ENCODE measurements at regions not wholly inside any gene's neighbourhood (a gene's known extent, or its start where the extent isn't known, plus 50 kb on each side); places are given as distances from the start of the nearest gene placed in this dataset.
"Not testable (repeated sequence)": the region's sequence is repeated elsewhere in the genome, so short reads cannot be mapped to it uniquely, and the experiment has no call there.

DNA sequence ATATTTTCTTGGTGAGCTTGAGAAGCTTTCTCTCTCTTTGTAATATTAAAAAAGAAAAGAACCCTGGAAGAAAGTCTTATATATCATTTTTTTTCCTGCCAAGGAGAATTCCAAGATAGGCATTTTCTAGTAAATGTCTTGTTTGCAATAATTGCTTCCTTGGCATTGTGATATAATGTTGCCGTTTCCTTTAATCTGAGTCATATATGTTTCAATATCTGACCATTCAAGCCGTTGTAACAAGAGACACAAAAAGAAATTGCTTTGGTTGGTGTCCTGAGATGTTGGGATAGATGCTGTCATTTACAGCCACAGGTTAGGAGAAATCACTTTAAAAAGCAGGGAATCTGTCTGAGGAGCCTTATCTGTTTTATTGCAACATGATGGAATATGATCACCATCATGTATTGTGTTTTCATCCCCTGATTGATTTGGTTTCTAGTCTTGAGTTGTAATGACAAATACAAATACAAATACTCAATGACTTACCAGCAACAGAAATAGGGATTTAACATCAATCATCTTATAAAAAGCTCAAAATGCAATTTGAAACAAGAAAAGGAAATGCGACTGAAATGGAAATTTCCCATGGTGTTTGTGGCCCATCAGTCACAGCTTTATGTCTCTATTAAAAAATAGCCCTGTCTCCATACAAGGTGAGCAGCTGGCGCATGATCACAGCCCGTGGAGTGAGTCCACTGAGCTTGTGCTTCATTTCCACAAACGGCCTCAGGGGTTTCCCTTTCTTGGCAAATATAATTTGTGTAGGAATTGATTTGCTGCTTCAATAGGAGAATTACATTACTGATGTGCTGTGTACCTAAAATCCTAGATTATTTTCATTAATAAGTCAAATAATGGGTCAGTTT lies 250.1 kb upstream of the TRPC7 start:
- DNase-seq = no peak

DNA sequence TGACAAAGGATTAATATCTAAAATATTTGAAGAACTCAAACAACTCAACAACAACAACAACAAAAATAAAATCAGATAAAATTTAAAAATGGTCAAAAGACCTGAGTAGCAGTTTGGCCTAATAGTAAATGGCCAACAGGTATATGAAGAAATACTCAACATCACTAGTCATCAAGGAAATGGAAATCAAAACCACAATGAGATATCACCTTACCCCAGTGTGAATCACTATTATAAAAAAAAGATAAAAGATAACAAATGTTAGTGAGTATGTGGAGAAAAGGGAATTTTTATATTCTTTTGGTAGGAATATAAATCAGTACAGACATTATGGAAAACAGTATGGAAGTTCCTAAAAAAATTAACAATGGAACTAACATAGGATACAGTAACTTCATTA lies 247.9 kb upstream of the TRPC7 start:
- no peak for DNase-seq

DNA sequence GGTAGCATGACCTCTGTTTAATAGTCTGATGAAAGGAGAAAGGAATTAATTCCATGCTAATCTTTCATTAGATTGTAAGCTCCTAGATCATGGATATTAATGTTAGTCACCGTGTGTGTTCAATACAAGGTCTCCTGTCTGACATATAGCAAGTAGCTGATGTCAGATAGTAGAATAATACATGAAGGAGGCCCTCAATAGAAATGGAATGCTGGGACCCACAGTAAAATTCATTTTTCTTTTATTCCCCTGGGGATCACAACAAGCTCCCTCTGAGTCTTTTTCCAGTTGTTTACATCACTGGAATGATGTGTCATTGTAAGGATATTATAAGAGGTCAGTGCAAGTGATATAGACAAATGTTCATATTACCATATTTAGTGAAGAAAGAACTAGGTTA lies 240.3 kb upstream of the TRPC7 start:
- DNase-seq = no peak

DNA sequence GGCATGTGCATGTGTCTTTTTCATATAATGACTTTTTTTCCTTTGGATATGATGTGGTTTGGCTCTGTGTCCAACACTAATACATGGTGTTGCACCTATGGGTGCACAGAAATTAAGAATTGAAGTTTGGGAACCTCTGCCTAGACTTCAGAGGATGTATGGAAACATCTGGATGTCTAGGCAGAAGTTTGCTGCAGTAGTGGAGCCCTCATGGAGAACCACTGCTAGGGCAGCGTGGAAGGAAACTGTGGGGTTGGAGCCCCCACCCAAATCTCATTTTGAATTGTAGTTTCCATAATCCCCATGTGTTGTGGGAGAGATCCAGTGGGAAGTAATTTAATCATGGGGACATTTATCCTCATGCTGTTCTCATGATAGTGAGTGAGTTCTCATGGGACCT lies 235.0 kb upstream of the TRPC7 start:
- no peak for DNase-seq

DNA sequence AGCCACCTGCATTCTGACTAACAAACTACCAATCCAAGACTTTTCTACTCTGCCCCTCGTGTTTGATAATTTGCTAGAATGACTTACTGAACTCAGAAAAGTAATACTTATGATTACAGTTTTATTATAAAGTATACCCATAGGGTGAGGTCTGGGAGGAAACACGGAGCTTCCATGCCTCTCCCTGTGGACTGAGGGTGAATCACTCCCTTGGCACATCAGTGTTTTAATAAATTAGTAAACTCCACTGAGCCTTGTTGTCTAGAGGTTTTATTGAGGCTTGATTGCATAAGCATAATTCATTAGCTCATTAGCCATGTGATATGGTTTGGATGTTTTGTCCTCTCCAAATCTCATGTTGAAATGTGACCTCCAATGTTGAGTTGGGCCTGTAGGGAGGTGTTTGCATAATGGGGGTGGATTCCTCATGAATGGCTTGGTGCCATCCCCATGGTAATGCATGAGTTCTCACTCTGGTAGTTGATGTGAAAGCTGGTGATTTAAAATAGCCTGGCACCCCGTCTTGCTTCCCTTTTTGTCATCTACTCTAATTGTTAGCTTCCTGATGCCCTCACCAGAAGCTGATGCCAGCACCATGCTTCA lies 233.6 kb upstream of the TRPC7 start:
- no peak for DNase-seq

DNA sequence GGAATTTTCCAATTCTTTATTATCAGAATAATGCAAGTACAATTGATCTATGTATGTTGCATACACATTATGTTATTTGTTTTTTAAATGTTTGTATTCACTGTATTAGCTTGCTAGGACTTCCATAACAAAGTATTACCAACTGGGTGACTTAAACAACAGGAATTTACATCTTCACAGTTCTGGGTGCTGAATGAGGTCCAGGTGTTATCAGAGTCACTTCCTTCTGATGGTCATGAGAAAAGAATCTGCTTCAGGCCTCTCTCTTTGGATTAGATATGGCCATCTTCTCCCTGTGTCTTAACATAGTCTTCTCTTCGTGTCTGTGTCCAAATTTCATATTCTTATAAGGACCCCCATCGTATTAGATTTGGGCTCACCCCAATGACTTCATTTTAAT lies 229.1 kb upstream of the TRPC7 start:
- DNase-seq = no peak

DNA sequence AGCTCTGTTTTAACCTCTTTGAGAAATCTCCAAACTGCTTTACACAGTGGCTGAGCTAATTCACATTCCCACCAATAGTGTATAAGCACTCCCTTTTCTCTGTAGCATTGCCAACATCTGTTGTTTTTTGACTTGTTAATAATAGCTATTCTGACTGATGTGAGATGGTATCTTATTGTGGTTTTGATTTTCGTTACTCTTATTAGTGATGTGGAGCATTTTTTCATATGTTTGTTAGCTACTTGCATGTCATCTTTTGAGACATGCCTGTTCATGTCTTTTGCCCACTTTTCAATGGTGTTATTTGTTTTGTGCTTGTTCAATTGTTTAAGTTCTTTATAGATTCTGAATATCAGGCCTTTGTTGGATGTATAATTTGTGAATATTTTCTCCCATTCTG lies 225.2 kb upstream of the TRPC7 start:
- DNase-seq = no peak

DNA sequence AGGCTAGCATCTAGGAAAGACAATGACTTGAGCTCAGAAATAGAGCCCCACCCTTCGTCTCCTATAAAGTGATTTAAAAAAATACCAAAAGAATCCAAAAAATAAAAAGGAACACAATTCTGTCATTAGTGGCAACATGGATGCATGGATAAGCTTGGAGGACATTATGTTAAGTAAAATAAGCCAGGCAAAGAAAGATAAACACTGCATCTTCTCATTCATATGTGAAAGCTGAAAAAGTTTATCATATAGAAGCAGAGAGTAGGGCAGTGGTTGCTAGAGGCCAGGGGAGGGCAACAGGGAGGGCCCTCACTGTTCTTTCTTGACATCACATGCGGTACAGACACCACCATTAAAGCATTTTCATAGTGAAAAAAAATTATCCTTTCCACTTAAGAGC lies 220.9 kb upstream of the TRPC7 start:
- DNase-seq = no peak

DNA sequence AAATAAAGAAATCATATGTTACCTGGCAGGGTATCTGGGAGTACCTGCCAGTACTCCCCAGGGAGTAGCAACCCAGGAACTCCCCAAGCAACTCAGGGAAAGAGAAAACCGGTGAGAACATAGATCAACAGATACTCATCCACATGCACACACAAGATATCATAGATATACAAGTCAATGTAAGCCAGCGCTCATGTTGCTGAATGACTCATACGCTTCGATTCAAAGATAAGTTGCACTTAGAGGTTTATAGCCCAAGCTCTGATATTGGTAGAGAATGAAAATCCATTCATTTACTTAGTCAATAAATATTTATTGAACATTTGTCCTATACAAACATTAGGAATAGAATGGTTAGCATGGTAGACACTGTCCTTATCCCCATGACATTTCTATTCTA lies 219.1 kb upstream of the TRPC7 start:
- DNase-seq = no peak

DNA sequence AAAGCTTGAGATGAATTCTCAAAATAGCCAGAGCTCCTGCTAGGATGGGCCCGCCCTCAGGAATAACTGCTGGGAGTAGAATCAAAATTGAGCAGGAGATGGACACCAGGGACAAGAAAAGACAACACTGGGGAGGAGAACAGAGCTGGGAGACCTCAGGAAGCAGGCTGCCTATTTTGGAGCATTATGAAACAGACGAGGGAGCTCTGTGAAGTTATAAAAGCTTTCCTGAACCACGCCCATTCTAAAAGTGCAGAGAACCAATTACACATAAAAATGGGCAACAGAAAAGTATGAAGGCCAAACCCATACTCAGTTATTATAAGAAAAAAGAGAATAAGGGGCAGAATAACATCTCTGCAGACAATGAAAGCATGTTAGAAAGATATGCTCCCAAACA lies 213.9 kb upstream of the TRPC7 start:
- DNase-seq = no peak

DNA sequence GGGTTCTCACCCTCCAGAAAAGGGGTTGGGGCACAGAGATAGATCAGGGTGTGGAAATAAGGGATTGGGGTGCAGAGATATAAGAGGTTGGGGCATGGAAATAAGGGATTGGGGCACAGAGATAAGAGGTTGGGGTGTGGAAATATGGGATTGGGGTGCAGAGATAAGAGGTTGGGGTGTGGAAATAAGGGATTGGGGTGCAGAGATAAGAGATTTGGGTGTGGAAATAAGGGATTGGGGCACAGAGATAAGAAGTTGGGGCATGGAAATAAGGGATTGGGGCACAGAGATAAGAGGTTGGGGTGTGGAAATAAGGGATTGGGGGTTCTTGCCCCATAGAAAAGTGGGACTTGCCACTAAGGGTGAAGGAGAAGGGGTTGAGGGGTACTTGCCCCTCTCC lies 204.5 kb upstream of the TRPC7 start:
- not testable (repeated sequence) for DNase-seq

DNA sequence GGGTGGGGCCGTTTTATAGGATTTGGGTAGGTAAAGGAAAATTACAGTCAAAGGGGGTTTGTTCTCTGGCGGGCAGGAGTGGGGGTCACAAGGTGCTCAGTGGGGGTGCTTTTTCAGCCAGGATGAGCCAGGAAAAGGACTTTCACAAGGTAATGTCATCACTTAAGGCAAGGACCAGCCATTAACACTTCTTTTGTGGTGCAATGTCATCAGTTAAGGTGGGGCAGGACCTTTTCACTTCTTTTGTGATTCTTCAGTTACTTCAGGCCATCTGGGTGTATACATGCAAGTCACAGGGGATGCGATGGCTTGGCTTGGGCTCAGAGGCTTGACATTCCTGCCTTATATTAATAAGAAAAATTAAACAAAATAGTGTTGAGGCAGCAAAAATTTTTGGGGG lies 200.1 kb upstream of the TRPC7 start:
- DNase-seq = not testable (repeated sequence)

DNA sequence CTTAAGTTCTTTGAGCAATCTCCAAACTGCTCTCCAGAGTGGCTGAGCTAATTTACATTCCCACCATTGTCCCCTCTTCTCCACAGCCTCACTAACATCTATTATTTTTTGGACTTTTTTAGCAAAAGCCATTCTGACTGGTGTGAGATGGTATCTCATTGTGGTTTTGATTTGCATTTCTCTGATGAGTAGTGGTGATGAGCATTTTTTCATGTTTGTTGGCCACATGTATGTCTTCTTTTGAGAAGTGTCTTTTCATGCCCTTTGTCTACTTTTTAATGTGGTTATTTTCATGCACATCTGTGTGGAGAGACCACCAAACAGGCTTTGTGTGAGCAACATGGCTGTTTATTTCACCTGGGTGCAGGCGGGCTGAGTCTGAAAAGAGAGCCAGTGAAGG lies 199.7 kb upstream of the TRPC7 start:
- not testable (repeated sequence) for DNase-seq

DNA sequence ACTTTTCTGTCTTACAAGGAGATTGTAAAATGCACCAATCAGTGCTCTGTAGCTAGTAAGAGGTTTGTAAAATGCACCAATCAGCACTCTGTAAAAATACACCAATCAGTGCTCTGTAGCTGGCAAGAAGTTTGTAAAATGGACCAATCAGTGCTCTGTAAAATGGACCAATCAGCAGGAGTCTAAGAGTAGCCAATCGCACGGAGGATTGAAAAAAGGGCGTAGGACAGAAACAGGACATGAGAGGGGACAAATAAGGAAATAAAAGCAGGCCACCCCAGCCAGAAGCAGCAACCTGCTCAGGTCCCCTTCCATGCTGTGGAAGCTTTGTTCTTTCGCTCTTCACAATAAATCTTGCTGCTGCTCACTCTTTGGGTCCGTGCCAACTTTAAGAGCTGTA lies 199.1 kb upstream of the TRPC7 start:
- not testable (repeated sequence) for DNase-seq

DNA sequence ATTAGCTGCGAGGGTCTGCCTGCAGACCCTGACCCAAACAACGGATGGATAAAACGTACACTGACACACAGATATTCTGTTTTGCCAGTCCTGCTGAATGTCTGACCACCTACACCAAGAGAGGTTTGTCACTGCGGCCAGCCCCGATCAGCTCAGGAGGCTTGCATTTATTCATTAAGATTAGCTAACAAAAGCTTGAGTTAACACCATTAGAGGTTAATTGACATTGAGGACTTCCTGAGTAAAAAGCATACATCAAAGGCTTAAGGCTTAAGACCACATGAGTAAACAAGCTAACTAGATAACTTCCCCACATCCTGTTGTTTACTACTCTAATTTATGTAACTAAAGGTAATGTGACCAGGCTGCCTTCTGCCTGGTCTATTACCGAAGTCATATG lies 198.1 kb upstream of the TRPC7 start:
- no peak for DNase-seq

DNA sequence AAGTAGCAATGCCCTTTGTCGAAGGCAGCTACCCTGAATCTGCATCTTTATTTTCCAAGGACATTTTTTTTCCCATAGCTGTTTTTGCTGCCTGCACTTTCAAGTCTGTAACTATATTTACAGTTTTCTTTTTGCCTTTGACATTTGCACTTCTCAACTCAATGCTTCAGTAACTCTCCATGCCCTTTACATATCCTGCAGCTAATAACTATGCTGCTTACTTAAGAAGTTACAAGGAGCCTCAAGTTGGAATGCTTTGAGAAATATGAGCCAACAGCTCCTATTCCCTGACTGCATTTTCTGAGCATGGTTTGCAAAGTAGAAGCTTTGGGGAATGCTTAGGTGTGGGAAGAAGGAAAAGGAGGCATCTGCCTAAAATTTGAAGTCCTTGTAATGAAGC lies 194.8 kb upstream of the TRPC7 start:
- no peak for DNase-seq

DNA sequence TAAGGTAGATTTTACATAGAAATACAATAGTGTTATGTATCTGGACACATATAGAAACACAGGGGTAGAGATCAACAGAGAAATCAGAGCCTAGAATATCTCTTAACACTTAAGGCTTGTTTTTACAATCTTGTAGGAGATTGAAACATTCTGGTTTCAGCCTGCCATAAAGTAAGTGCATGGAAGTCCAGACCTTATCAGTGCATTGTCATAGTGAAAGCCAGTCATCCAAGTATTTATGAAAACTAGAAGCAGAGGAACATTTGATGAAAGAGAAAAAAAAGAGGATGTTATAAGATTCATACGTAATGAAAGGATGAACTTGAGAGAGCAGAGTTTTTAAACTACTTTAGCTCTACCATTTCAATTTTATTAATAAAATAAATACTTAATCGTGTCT lies 194.3 kb upstream of the TRPC7 start:
- no peak for DNase-seq

DNA sequence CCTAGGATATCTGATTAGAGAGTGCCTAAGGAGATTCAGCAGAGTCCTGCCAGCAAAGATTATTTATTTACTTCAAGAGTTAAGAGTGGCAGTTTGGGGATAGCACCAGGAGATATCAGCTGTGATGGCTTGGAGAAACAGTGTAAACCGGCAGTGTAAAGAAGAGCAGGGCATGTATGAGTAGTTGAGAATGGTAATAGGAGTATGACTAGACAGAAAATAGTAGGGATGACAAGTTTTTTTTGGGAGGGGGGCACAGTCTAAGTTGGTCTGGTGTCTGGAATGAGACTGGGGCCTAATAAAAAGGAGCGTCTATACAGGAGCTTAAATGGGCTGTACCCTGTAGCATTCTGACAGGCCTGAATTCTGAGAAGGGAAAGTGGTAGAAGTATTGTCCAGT lies 181.8 kb upstream of the TRPC7 start:
- not testable (repeated sequence) for DNase-seq

DNA sequence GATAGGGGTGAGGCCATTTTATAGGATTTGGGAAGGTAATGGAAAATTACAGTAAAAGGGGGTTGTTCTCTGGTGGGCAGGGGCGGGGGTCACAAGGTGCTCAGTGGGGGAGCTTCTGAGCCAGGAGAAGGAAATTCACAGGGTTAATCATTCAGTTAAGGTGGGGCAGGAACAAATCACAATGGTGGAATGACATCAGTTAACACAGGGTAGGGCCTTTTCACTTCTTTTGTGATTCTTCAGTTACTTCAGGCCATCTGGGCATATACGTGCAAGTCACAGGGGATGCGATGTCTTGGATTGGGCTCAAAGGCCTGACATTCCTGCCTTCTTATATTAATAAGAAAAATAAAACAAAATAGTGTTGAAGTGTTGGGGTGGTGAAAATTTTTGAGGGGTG lies 181.1 kb upstream of the TRPC7 start:
- DNase-seq = not testable (repeated sequence)

DNA sequence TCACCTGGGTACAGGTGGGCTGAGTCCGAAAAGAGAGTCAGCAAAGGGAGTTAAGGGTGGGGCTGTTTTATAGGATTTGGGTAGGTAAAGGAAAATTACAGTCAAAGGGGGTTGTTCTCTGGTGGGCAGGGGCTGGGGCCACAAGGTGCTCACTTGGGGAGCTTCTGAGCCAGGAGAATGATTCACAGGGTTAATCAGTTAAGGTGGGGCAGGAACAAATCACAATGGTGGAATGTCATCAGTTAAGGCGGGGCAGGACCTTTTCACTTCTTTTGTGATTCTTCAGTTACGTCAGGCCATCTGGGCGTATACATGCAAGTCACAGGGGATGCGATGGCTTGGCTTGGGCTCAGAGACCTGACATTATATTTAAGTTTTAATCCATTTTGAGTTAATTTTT lies 179.7 kb upstream of the TRPC7 start:
- not testable (repeated sequence) for DNase-seq

DNA sequence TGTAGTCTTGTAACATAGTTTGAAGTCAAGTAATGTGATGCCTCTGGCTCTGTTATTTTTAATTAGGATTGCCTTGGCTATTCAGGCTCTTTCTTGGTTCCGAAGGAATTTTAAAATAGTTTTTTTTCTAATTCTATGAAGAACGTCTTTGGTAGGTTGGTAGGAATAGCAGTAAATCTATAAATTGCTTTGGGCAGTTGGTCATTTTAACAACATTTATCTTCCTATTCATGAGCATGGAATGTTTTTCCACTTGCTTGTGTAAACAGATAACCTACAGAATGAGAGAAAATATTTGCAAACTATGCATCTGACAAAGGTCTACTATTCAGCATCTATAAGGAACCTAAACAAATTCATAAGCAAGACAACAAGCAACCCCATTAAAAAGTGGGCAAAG lies 173.2 kb upstream of the TRPC7 start:
- DNase-seq = no peak

DNA sequence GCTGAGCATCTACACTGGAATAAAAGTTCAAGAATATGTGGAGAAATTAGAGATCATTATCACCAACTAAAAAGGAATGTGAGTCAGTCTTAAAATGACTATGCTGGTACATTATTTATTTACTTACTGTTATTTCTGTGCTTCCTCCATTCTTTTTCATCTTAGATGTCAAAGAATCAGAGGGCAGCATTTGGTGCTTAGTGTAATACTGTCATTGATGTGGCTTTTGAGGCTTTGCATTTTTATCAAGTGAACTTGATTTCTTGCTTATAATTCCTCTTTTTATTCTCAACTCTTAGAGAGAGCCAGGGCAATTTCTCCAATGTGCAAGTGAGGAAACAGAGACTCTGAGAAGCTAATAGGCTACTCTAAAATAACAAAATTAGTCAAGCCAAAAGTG lies 163.7 kb upstream of the TRPC7 start:
- DNase-seq = no peak

DNA sequence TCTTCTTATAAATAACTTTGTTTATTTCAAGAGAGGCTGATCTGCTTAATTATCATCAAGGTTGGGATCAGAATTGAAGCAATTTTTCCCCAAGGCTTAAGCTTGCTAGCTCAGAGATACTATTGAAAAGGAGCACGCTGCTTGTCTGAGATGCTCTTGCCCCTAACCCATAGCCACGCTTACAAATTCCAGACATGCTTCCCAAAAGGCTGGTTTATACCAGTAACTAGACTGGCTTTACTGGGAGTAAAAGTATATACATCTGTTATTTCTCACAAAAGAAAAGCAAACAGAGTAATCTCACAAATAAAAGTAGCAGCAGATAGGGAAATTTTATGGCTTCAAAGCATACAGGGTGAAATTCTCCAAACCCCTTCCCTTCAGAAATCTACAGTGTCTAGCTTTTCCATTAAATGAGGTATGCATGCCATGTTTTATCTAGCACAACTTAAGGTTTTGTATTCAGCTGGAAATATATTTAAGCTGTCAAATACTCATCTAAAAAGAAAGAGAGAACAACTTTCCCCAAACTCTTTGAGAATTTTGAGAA lies 163.2 kb upstream of the TRPC7 start:
- no peak for DNase-seq

DNA sequence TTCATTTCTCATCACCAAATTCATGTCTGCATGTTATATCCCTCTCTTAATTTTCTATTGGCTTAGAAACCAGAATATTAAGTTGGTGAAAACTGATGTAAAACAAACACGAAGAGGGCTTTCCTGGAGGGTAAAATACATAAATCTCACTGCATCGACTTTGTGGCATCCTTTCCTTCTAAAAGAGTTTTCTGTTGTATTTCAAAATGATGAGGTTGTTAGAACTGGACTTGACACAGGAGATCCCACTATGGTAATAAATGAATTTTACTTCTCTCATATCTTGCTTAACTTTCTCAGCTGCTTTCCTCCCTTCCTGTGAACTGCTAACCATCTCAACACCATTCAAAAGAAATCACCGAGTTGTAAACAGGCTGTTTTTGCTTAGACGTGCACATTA lies 162.0 kb upstream of the TRPC7 start:
- DNase-seq = no peak

DNA sequence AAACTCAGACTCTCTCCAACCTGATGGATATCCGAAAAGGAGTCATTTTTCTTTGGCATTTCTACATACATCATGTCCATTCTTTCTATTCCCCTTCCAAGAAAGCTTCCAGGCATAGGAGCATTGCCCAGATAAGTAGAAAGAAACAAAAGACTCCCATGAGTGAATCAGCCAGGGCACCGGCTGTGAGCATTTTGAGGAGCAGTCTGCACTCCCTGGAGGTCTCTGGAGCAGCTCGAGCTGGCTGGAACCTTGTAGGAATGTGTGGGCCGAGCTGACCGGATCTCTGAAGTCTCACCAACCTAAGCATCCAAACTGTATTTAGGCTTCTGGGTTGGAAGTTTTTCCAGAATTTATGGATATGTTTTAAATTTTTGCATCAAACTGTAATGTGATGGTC lies 161.4 kb upstream of the TRPC7 start:
- DNase-seq = no peak

Data from stimulated activated CD4-positive, alpha-beta T cell treated with anti-CD3 and anti-CD28 coated beads, Interleukin-4, amount 100 ng/mL, for 4 hours (primary cell).